AG10803 (cell line): ENCODE measurements at regions not wholly inside any gene's neighbourhood (a gene's known extent, or its start where the extent isn't known, plus 50 kb on each side); places are given as distances from the start of the nearest gene placed in this dataset.

ENCODE experiments used
- DNase-seq: peaks from one replicate; pipeline ENCODE4 v3.0.0; 2010; ENCODE audit warnings: low read depth
- H3K4me3 ChIP-seq: 2 replicates; pipeline ENCODE4 v1.5.1; 2011; ENCODE audit warnings: mild to moderate bottlenecking, low read length, control low read depth
- CTCF ChIP-seq: conservative IDR thresholded peaks from 2 replicates; pipeline ENCODE4 v1.5.1; 2011; ENCODE audit warnings: mild to moderate bottlenecking, low read length, control low read depth, inconsistent platforms

GRCh38 chr9:120338340-120338739 lies 241.6 kb downstream of the CDK5RAP2 start:
- H3K4me3 ChIP-seq: no peak overlapping the region
- TF ChIP-seq CTCF: no peak
- no peak for DNase-seq

GRCh38 chr9:120337131-120337530 lies 242.8 kb downstream of the CDK5RAP2 start:
- no peak for TF ChIP-seq CTCF
- no peak overlapping the region for H3K4me3 ChIP-seq
- no peak for DNase-seq

GRCh38 chr9:120336753-120337090 lies 243.2 kb downstream of the CDK5RAP2 start:
- TF ChIP-seq CTCF: no peak
- no peak overlapping the region for H3K4me3 ChIP-seq
- no peak for DNase-seq

- H3K4me3 ChIP-seq: no peak overlapping the region
- no peak for TF ChIP-seq CTCF
- no peak for DNase-seq
Measured at GRCh38 chr9:120336021-120336752, 243.8 kb downstream of the CDK5RAP2 start.

GRCh38 chr9:120331913-120332312 lies 248.1 kb downstream of the CDK5RAP2 start:
- no peak overlapping the region for H3K4me3 ChIP-seq
- no peak for TF ChIP-seq CTCF
- DNase-seq: no peak

- no peak for TF ChIP-seq CTCF
- H3K4me3 ChIP-seq: no peak overlapping the region
- DNase-seq: no peak
Measured at GRCh38 chr9:120330031-120330430, 249.9 kb downstream of the CDK5RAP2 start.

GRCh38 chr9:120327322-120327721 lies 252.6 kb downstream of the CDK5RAP2 start:
- no peak for TF ChIP-seq CTCF
- DNase-seq: no peak
- no peak overlapping the region for H3K4me3 ChIP-seq
